GM12878 (cell line): ENCODE measurements at regions not wholly inside any gene's neighbourhood (a gene's known extent, or its start where the extent isn't known, plus 50 kb on each side); places are given as distances from the start of the nearest gene placed in this dataset.

Experiments used
- ATAC-seq: fragments of 200-7000 bp; cut with Tn5 transposase; 3 replicates; pipeline ENCODE4 v1.9.1; 2020; ENCODE audit warnings: mild to moderate bottlenecking, moderate library complexity
- BruUV-seq: library from RNA; stranded (reverse); fragments of 400-500 nt; replicated peaks from 2 replicates; lab custom pipeline; 2021; lab: Mats Ljungman, UMichigan
- CTCF ChIA-PET: fragments of 300-600 bp; sonication (Branson Sonifier 250); formaldehyde crosslinking; extraction: SDS; loops from one replicate; lab custom pipeline; 2021; ENCODE audit warnings: inconsistent platforms; lab: Yijun Ruan, JAX
- POLR2A ChIA-PET: fragments of 350-600 bp; formaldehyde crosslinking; extraction: SDS; loops from one replicate; lab custom pipeline; 2021; ENCODE audit warnings: inconsistent platforms; lab: Charles Lee
- RAD21 ChIA-PET: fragments of 300-600 bp; sonication (Branson Sonifier 250); formaldehyde crosslinking; loops from one replicate; lab custom pipeline; 2023; ENCODE audit warnings: antibody characterized with exemption; ENCODE audit not compliant: unreplicated experiment; lab: Charles Lee
- SMC1A ChIA-PET: fragments of 300-600 bp; sonication (Branson Sonifier 250); formaldehyde crosslinking; loops from one replicate; lab custom pipeline; 2023; ENCODE audit not compliant: unreplicated experiment, uncharacterized antibody; lab: Charles Lee
- DNase-seq: peaks from one replicate; pipeline ENCODE4 v3.0.0-alpha.2; 2011; ENCODE audit warnings: low read depth, low spot score
- FAIRE-seq: peaks from 3 replicates; lab custom pipeline; 2011; peaks lifted over from hg19 to GRCh38; lab: Jason Lieb, UNC
- H2AFZ ChIP-seq: 2 replicates; pipeline ENCODE4 v1.6.0; 2011; ENCODE audit warnings: low read depth, low read length, control low read depth; ENCODE audit not compliant: control insufficient read depth
- H3K27ac ChIP-seq: 2 replicates; pipeline ENCODE4 v1.5.1; 2011; ENCODE audit warnings: control low read depth; ENCODE audit not compliant: control insufficient read depth, insufficient read depth
- H3K27me3 ChIP-seq, 2 experiments: replicated peaks in 1 of 2; 2 replicates each; pipeline versions ENCODE4 v1.6.0 to v1.6.1; 2011; ENCODE audit warnings: low read length in 1 of 2; ENCODE audit not compliant: control insufficient read depth in 2 of 2, insufficient read depth in 2 of 2
- H3K36me3 ChIP-seq, 2 experiments: 2 replicates each; pipeline ENCODE4 v1.5.1; 2011; ENCODE audit warnings: low read length in 1 of 2; ENCODE audit not compliant: control insufficient read depth in 2 of 2, insufficient read depth in 2 of 2
- H3K4me1 ChIP-seq: 2 replicates; pipeline ENCODE4 v1.6.1; 2011; ENCODE audit warnings: mild to moderate bottlenecking, low read length, moderate library complexity, mixed read lengths; ENCODE audit not compliant: control insufficient read depth, insufficient read depth
- H3K4me2 ChIP-seq: 2 replicates; pipeline ENCODE4 v1.6.0; 2011; ENCODE audit warnings: control low read depth; ENCODE audit not compliant: control insufficient read depth, insufficient read depth
- H3K4me3 ChIP-seq: fragments of 200-600 bp; sonication (generic); 2 replicates; pipeline ENCODE4 v1.5.1; 2016
- H3K79me2 ChIP-seq: 2 replicates; pipeline ENCODE4 v1.6.0; 2011; ENCODE audit warnings: low read length; ENCODE audit not compliant: control insufficient read depth, insufficient read depth
- H3K9ac ChIP-seq: 2 replicates; pipeline ENCODE4 v1.8.0; 2011; ENCODE audit warnings: low read length, control low read depth, mixed read lengths; ENCODE audit not compliant: control insufficient read depth, insufficient read depth
- H3K9me3 ChIP-seq: replicated peaks from 3 replicates; pipeline ENCODE4 v1.5.1; 2011; ENCODE audit warnings: mild to moderate bottlenecking, low read length; ENCODE audit not compliant: control insufficient read depth, insufficient read depth
- H4K20me1 ChIP-seq: 2 replicates; pipeline ENCODE4 v1.6.0; 2011; ENCODE audit not compliant: control insufficient read depth, insufficient read depth
- ATF2 ChIP-seq: IDR thresholded peaks from 2 replicates; pipeline ENCODE4 v1.6.1; 2012; ENCODE audit warnings: low read length, inconsistent platforms
- ATF3 ChIP-seq: IDR thresholded peaks from 2 replicates; pipeline ENCODE4 v1.6.1; 2011; ENCODE audit warnings: low read depth, mild to moderate bottlenecking, low read length, moderate library complexity, borderline replicate concordance; ENCODE audit errors: extremely low read depth
- ATF7 ChIP-seq: fragments of 450-650 bp; IDR thresholded peaks from 2 replicates; pipeline ENCODE4 v1.6.1; 2016; ENCODE audit warnings: low read depth, mild to moderate bottlenecking
- CEBPB ChIP-seq, 2 experiments: fragments of 150-350 bp in 1 of 2; IDR thresholded peaks; 2 replicates each; pipeline ENCODE4 v1.6.1; 2012 to 2014; ENCODE audit warnings: low read depth in 2 of 2, low read length in 2 of 2, borderline replicate concordance in 1 of 2, inconsistent platforms in 1 of 2
- CREB1 ChIP-seq: IDR thresholded peaks from 2 replicates; pipeline ENCODE4 v1.6.1; 2012; ENCODE audit warnings: low read depth, mild to moderate bottlenecking, inconsistent platforms
- IKZF1 ChIP-seq: fragments of 450-650 bp; conservative IDR thresholded peaks from 2 replicates; pipeline ENCODE4 v1.6.1; 2017; ENCODE audit warnings: antibody characterized with exemption, mild to moderate bottlenecking
- JUNB ChIP-seq: IDR thresholded peaks from 2 replicates; pipeline ENCODE4 v1.6.1; 2016; ENCODE audit warnings: antibody characterized with exemption, mild to moderate bottlenecking
- JUND ChIP-seq: IDR thresholded peaks from 2 replicates; pipeline ENCODE4 v1.6.1; 2012; ENCODE audit warnings: low read depth, mild to moderate bottlenecking, low read length, improper control_type of control experiment, moderate library complexity
- LARP7 ChIP-seq: fragments of 450-650 bp; IDR thresholded peaks from 2 replicates; pipeline ENCODE4 v1.6.1; 2017; ENCODE audit warnings: mild to moderate bottlenecking
- NR2C1 ChIP-seq: fragments of 450-650 bp; IDR thresholded peaks from 2 replicates; pipeline ENCODE4 v1.6.1; 2017; ENCODE audit warnings: antibody characterized with exemption, mild to moderate bottlenecking, moderate library complexity
- PAX8 ChIP-seq: fragments of 450-650 bp; IDR thresholded peaks from 2 replicates; pipeline ENCODE4 v1.6.1; 2017; ENCODE audit warnings: mild to moderate bottlenecking, moderate library complexity
- POLR2A ChIP-seq: IDR thresholded peaks from 2 replicates; pipeline ENCODE4 v1.6.1; 2011; ENCODE audit warnings: low read depth, mild to moderate bottlenecking, low read length
- POU2F2 ChIP-seq: IDR thresholded peaks from 3 replicates; pipeline ENCODE4 v1.6.1; 2011; ENCODE audit warnings: low read depth, mild to moderate bottlenecking, low read length, borderline replicate concordance
- RBBP5 ChIP-seq: fragments of 200-600 bp; sonication (generic); conservative IDR thresholded peaks from 2 replicates; pipeline ENCODE4 v1.6.1; 2016
- RCOR1 ChIP-seq: conservative IDR thresholded peaks from 2 replicates; pipeline ENCODE4 v1.6.1; 2012; ENCODE audit warnings: low read depth, low read length, improper control_type of control experiment
- SIX5 ChIP-seq: IDR thresholded peaks from 2 replicates; pipeline ENCODE4 v1.6.1; 2011; ENCODE audit warnings: mild to moderate bottlenecking, low read depth, low read length, moderate library complexity; ENCODE audit not compliant: severe bottlenecking
- SRF ChIP-seq, 2 experiments: IDR thresholded peaks; 2 replicates each; pipeline ENCODE4 v1.6.1; 2011; ENCODE audit warnings: low read depth in 2 of 2, low read length in 2 of 2, mild to moderate bottlenecking in 1 of 2, moderate library complexity in 1 of 2
- YY1 ChIP-seq: IDR thresholded peaks from 2 replicates; pipeline ENCODE4 v1.6.1; 2011; ENCODE audit warnings: low read depth, mild to moderate bottlenecking, low read length
- ZBED1 ChIP-seq: IDR thresholded peaks from 2 replicates; pipeline ENCODE4 v1.6.1; 2016; ENCODE audit warnings: borderline replicate concordance
- ZNF687 ChIP-seq: fragments of 450-650 bp; IDR thresholded peaks from 2 replicates; pipeline ENCODE4 v1.6.1; 2017; ENCODE audit warnings: mild to moderate bottlenecking, moderate library complexity
- WGBS: methylation state at CpG from one replicate; pipeline ENCODE4 v1.1.6; 2016; ENCODE audit warnings: low lambda C conversion rate; ENCODE audit not compliant: insufficient replicate concordance, insufficient coverage; ENCODE audit errors: missing lambda C conversion rate; 5-methylcytosine and 5-hydroxymethylcytosine counted together
- in situ Hi-C: fragments of 300-500 bp; cut with MboI; formaldehyde crosslinking; loops from 9 replicates; pipeline ENCODE4 v1.14.3; 2018; ENCODE audit warnings: mixed read lengths
- intact Hi-C: fragments of 100-400 bp; cut with micrococcal nuclease; formaldehyde crosslinking; loops from one replicate; pipeline ENCODE4 v1.14.2; 2022; ENCODE audit not compliant: unreplicated experiment

- in situ Hi-C loops, result no loop called here
- ChIA-PET RAD21 (no interaction called here), POLR2A (no interaction called here), CTCF (interaction anchor here (1.3 to 4.1 kb wide), 2 partner anchors 33 to 1269 kb away, joined by 3 to 24 read pairs; no protein-coding TSS in a partner anchor), SMC1A (interaction anchor here (1.3 to 2.3 kb wide), 3 partner anchors 23 to 34 kb away, joined by 4 to 8 read pairs (median 4); no protein-coding TSS in a partner anchor)
- intact Hi-C loops, result no loop called here
- H3K9me3 ChIP-seq, result no peaks in the 10 kb centered on the region
- H3K27me3 ChIP-seq, result no peaks in the 10 kb centered on the region
- H3K9ac ChIP-seq, result no peak overlapping the region
- no peak overlapping the region for H3K4me3 ChIP-seq
- no peaks in the 10 kb centered on the region for H3K79me2 ChIP-seq
- no peak overlapping the region for H3K4me2 ChIP-seq
- H3K27ac ChIP-seq, result no peak overlapping the region
- no peaks in the 10 kb centered on the region for H3K36me3 ChIP-seq
- ATAC-seq (no peak), DNase-seq (no peak), FAIRE-seq (no peak)
- H2AFZ ChIP-seq, result no peak overlapping the region
- no TSS peak for BruUV-seq
- 49% methylated on average over 5 of the region's 6 CpGs for WGBS
- no peaks in the 10 kb centered on the region for H3K4me1 ChIP-seq
- no peaks in the 10 kb centered on the region for H4K20me1 ChIP-seq
- TF ChIP-seq CREB1 (no peak), POLR2A (no peak), NR2C1 (no peak), JUND (no peak), CEBPB (IDR thresholded peaks at IDR 0.05; ENCODE audit: borderline replicate concordance in 1 of 2, low read depth in 2 of 2, low read length in 2 of 2) (no peak), IKZF1 (no peak), ZBED1 (no peak), SRF (IDR thresholded peaks at IDR 0.05; ENCODE audit: low read depth in 2 of 2, low read length in 2 of 2) (no peak), POU2F2 (no peak), RBBP5 (no peak), ATF2 (no peak), PAX8 (no peak), ZNF687 (no peak), JUNB (no peak), ATF3 (no peak), ATF7 (no peak), RCOR1 (no peak), YY1 (no peak), SIX5 (no peak), LARP7 (no peak)
These were observed 316.6 kb upstream of the RIOK2 start for GRCh38 chr5:97499605-97500004.
